GM19452 (cell line): ENCODE measurements at regions not wholly inside any gene's neighbourhood (a gene's known extent, or its start where the extent isn't known, plus 50 kb on each side); places are given as distances from the start of the nearest gene placed in this dataset.

Experiments used
- ATAC-seq: cut with Tn5 transposase; IDR thresholded peaks from one replicate; pipeline ENCODE4 v1.9.1; 2021; ENCODE audit not compliant: unreplicated experiment

- no peak for ATAC-seq
Measured at GRCh38 chr3:30162579-30162978, 443.8 kb upstream of the TGFBR2 start.

GRCh38 chr3:30166535-30166934 is 439.9 kb upstream of the TGFBR2 start:
- ATAC-seq = no peak

- ATAC-seq = no peak
Measured at GRCh38 chr3:30167541-30168011, 438.8 kb upstream of the TGFBR2 start.

- no peak for ATAC-seq
Measured at GRCh38 chr3:30169487-30169886, 436.9 kb upstream of the TGFBR2 start.

GRCh38 chr3:30170681-30171438 is 435.5 kb upstream of the TGFBR2 start:
- ATAC-seq = no peak

GRCh38 chr3:30174357-30174756 is 432.0 kb upstream of the TGFBR2 start:
- ATAC-seq = no peak

- no peak for ATAC-seq
Measured at GRCh38 chr3:30180310-30181177, 425.9 kb upstream of the TGFBR2 start.

- no peak for ATAC-seq
Measured at GRCh38 chr3:30181178-30181465, 425.3 kb upstream of the TGFBR2 start.

- no peak for ATAC-seq
Measured at GRCh38 chr3:30181581-30181980, 424.8 kb upstream of the TGFBR2 start.

- no peak for ATAC-seq
Measured at GRCh38 chr3:30183421-30183820, 423.0 kb upstream of the TGFBR2 start.

GRCh38 chr3:30184091-30184810 is 422.1 kb upstream of the TGFBR2 start:
- ATAC-seq = no peak

- ATAC-seq = no peak
Measured at GRCh38 chr3:30185872-30186271, 420.5 kb upstream of the TGFBR2 start.

- no peak for ATAC-seq
Measured at GRCh38 chr3:30186741-30187219, 419.6 kb upstream of the TGFBR2 start.

- no peak for ATAC-seq
Measured at GRCh38 chr3:30187366-30187765, 419.0 kb upstream of the TGFBR2 start.

GRCh38 chr3:30188713-30189112 is 417.7 kb upstream of the TGFBR2 start:
- no peak for ATAC-seq

- no peak for ATAC-seq
Measured at GRCh38 chr3:30189900-30190299, 416.5 kb upstream of the TGFBR2 start.

- no peak for ATAC-seq
Measured at GRCh38 chr3:30193625-30194044, 412.8 kb upstream of the TGFBR2 start.

- no peak for ATAC-seq
Measured at GRCh38 chr3:30195352-30195751, 411.0 kb upstream of the TGFBR2 start.

GRCh38 chr3:30198162-30198561 is 408.2 kb upstream of the TGFBR2 start:
- ATAC-seq = no peak

- no peak for ATAC-seq
Measured at GRCh38 chr3:30199096-30199759, 407.2 kb upstream of the TGFBR2 start.

GRCh38 chr3:30199855-30200254 is 406.5 kb upstream of the TGFBR2 start:
- ATAC-seq = no peak
